GM12875 (cell line): ENCODE measurements at regions not wholly inside any gene's neighbourhood (a gene's known extent, or its start where the extent isn't known, plus 50 kb on each side); places are given as distances from the start of the nearest gene placed in this dataset.

Experiments
- H3K4me3 ChIP-seq: one replicate; pipeline ENCODE4 v1.5.1; 2011; ENCODE audit warnings: low read depth, low read length, control low read depth
- TF ChIP-seq, protein P1 (sequence below): IDR thresholded peaks from 2 replicates; pipeline ENCODE4 v1.5.1; 2011; ENCODE audit warnings: low read depth, mild to moderate bottlenecking, control low read depth, inconsistent platforms, low read length, moderate library complexity, borderline replicate concordance; ENCODE audit not compliant: insufficient read depth

DNA sequence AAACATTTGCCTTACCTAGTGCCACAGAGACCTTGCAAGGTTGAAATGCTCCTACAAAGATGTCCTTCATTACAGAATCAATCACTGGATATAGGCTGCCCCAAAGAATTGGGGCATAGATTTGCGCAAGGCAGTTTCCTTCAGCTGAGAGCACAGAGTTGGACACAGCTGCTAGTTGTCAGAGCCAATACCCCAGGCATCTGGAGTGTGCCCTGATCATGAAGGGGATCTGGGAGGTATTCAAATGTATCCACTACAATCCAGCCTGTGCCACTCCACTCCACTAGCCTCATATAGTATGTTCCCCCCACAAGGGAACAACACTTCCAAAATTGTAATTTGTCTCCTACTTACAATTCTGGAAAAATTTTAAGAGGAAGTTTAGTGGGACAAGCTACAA, 62.3 kb upstream of the ITPRID2 start:
- TF ChIP-seq, protein P1, sequence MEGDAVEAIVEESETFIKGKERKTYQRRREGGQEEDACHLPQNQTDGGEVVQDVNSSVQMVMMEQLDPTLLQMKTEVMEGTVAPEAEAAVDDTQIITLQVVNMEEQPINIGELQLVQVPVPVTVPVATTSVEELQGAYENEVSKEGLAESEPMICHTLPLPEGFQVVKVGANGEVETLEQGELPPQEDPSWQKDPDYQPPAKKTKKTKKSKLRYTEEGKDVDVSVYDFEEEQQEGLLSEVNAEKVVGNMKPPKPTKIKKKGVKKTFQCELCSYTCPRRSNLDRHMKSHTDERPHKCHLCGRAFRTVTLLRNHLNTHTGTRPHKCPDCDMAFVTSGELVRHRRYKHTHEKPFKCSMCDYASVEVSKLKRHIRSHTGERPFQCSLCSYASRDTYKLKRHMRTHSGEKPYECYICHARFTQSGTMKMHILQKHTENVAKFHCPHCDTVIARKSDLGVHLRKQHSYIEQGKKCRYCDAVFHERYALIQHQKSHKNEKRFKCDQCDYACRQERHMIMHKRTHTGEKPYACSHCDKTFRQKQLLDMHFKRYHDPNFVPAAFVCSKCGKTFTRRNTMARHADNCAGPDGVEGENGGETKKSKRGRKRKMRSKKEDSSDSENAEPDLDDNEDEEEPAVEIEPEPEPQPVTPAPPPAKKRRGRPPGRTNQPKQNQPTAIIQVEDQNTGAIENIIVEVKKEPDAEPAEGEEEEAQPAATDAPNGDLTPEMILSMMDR = no peak
- H3K4me3 ChIP-seq = no peak overlapping the region

DNA sequence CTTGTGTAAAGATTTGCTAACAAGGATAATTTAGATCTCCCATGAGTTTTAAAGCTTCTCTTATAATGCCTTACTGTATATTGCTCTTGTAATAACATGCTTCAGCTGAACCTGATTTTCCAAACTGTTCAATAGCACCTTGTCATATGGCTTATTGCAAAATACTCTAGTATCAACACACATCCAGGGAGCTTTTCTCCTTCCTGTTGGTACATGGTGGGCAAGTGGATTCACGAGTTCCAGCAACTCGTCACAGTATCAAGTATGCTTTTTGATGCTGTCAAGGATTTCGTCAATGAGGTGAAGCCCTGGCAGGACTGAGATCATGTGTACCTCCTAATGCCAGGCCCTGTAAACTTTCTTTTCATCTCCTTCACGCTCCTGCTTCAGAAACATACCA, 59.5 kb upstream of the ITPRID2 start:
- TF ChIP-seq, protein P1 = no peak
- no peak overlapping the region for H3K4me3 ChIP-seq

DNA sequence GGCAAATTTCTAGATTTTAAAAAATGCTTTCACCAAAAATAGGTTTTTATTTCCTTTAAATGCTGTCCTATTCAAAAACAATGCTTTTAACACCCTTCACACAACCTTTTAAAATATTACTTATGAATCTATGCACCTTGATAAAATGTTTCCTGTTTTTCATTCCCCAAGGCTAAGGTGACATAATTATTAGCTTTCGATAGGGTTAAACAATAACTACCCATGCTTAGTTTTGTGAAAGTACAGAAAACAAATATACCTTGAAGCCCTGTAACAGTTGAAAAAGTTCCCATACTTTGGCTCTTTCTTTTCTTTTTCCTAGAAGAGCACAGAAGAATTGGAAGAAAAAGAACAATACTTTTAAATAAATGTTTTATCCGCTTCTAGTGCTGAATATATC, 54.9 kb upstream of the ITPRID2 start:
- H3K4me3 ChIP-seq = no peak overlapping the region
- TF ChIP-seq, protein P1 = no peak

DNA sequence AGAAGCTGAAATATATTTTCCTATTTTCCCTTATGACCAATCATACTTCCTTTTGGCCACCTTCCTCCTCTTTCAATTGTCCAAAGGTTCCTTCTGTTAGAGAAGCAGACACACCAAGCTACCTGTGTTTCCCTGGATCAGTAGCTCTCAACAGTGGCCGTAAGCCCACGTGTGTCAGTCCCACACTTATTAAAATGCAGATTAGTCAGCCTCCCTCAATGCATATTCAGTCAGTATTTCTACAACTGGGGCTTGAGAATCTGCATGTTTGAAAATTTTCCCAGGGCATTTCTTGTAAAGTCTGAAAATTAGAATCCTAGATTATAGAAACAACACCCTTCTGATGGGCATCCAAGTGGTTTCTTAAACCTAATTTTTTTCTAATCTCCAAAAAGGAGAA, 54.0 kb upstream of the ITPRID2 start:
- H3K4me3 ChIP-seq = no peak overlapping the region
- TF ChIP-seq, protein P1 = no peak

DNA sequence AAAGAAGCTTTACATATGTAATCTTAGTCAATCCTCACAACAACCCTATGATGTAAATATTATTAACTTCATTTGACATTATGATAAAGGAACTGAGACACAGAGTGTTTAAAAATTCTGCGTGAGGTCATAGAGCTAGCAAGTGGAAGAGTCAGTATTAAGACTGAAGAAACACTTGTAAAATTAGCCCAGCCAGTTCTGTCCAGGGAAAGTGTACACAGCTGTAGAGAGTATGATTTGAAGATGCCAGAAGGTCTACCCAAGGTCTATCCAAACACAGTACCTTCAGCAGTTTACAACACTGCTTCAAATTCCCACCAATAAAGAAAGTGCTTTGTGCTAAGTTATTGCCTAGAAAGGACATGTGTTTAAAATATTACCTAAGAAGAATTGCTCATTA, 51.7 kb upstream of the ITPRID2 start:
- TF ChIP-seq, protein P1 = no peak
- no peak overlapping the region for H3K4me3 ChIP-seq

DNA sequence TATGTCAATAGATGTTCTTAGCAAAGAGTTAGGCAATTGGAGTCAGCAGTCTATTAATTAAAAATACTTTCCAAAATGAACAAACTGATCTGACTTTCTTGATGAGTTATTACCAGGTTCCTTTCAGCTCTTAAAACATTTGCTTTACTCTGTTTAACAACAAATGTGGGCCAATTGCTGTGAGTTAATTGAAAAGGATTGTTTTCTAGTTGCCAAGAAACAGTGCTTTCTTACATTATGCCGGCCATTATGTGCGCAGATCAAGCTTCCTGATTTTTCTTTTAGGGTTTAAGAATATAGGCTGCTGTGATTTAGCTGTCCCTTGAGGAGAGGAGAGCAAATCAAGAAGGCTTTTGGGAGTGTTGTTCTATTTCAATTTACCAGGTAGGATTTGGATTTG, 50.5 kb upstream of the ITPRID2 start:
- H3K4me3 ChIP-seq = no peak overlapping the region
- TF ChIP-seq, protein P1 = no peak
